Ramos (cell line): ENCODE measurements at regions not wholly inside any gene's neighbourhood (a gene's known extent, or its start where the extent isn't known, plus 50 kb on each side); places are given as distances from the start of the nearest gene placed in this dataset.
"Not testable (repeated sequence)": the region's sequence is repeated elsewhere in the genome, so short reads cannot be mapped to it uniquely, and the experiment has no call there.

Experiments used
- in situ Hi-C: fragments of 300-500 bp; cut with MboI; formaldehyde crosslinking; loops from one replicate; pipeline ENCODE4 v1.14.3; 2022; ENCODE audit warnings: low sequenced_read_pairs; ENCODE audit not compliant: unreplicated experiment

DNA sequence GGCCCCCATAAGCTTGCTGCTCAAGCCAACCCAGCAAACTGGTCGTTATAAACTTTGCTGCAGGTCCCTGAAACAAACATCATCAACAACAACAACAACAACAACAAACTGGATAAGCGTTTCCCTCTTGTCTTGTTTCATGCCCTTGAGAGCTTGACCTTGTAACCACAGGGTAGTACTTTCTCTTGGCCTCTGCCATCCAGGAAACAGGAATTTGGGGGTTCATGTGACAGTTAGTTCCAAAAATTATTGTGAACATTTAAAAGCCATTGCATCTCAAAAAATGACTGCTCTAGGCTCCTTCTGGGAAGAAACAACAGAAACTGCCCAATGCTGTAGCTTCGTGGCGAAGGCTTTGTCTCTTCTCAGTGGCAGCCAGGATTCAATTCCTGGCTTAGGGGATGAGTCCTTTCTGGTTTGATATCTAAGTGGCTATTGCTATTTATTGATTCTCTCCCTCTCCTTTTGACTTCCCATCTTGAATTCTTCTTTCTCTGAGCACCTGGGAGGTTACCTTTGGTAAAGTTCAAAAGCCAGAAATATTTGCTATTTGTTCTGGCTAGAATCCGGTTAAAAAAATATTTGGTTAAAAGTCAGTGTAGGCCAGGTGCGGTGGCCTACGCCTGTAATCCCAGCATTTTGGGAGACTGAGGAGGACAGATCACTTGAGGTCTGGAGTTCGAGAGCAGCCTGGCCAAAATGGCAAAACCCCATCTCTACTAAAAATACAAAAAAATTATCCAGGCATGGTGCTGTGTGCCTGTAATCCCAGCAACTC, 52.0 kb upstream of the CPM start:
- in situ Hi-C loops = no loop called here

DNA sequence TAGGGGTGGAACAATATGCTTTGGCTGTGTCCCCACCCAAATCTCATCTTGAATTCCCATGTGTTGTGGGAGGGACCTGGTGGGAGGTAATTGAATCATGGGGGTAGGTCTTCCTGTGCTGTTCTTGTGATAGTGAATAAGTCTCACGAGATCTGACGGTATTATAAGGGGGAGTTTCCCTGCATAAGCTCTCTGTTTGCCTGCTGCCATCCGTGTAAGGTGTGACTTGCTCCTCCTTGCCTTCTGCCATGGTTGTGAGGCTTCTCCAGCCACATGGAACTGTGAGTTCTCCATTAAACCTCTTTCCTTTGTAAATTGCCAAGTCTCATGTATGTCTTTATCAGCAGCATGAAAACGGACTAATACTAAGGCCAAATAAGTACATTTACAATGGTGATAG, 64.6 kb upstream of the CPM start:
- in situ Hi-C loops = not testable (repeated sequence)

DNA sequence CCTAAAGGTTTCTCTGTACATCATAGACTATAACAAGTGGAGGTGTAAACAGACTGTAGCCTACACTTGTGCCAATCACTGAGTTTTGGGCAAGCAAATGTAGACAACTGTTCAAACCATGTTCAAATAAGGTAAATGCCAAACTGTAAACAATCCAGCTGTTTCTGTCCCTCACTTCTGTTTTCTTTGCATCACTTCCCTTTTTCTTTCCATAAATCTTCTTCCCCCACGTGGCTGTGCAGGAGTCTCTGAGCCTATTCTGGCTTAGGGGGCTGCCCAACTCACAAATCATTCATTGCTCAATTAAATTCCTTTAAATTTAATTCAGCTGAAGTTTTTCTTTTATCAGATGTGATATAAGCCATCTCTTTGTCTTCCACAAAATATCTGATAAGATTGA, 65.1 kb upstream of the CPM start:
- in situ Hi-C loops = no loop called here

DNA sequence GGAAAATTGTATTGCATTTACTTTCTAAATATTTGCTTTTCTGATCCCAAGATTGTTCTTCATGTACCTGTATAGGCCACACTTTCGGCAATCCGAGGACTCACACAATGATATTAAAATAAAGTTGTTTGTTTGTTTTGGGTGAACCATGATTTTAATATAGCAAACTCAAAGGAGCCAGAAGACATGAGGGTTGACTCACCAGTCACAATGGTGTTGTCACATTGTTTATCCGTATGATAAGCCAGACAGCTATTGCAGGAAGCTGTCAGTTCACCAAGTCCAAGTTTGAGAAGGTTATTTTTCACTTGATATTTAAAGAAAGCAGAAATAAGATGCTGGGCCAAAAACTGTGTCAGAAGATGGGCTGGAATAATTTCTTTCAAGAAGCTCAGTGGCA, 67.1 kb upstream of the CPM start:
- in situ Hi-C loops = no loop called here

DNA sequence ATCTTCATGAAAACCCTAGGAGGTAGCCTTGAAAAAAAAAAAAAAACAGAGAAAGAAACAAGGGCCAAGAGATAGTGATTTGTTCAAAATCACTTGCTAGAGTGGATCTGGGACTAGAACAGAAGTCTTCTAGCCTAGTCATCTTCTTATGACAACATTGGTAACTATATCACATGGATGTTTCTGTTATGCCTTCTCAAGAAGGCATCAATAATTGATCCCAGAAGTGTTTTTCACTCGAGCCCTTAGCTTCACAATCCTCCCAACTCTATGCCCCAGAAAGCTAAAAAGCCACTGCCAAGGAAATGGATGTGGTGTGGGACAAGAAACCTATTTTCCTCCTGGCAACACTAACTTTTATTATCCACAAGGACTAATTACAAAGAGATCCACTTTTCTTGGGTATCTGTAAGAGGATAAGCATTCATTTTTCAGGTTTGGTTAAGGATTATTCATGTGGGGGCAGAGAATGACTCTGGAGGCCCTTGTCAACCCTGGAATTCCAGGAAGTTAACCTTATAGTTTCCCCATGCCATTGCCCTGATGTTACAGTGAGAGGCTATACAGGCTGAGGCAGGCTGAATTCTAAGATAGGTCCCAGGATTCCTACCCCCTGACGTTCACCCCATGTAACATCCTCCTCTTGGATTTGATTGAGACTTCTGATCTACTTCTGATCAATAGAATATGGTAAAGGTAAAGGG, 67.7 kb upstream of the CPM start:
- in situ Hi-C loops = no loop called here

DNA sequence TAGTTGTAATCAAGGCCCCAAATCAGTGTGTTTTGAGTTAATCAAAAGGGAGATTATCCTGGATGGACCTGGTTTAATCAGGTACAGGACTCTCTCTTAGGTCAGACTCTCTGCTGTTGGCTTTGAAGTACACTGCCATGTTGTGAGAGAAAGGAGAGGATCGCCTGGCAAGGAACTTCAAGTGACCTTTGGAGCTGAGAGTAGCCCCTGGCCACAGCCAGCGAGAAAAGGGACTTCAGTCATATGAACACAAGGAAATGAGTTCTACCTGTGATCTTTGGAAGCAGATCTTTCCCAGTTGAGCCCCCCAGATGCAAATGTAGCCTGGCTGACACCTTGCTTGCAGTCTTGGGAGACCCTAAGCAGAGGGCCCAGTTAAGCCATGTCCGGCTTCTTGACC, 68.3 kb upstream of the CPM start:
- in situ Hi-C loops = no loop called here

DNA sequence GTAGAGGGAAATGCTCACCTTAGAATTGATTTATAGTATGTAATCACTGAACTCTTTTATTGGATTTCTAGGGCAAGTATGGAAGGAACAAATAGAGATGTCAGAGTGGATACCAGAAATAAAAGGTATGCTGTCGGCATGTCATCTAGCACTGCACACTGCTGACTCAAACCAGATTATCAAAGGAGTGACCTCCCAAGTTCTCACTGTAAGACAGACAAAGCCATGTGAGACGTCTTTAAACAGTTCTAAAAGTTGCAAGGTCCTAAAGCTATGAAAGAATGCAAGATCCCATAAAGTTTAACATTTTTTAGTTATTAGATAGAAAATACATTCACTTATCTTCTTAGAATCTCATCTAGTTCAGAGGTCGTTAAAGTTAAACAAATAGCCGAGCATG, 70.0 kb upstream of the CPM start:
- in situ Hi-C loops = no loop called here

DNA sequence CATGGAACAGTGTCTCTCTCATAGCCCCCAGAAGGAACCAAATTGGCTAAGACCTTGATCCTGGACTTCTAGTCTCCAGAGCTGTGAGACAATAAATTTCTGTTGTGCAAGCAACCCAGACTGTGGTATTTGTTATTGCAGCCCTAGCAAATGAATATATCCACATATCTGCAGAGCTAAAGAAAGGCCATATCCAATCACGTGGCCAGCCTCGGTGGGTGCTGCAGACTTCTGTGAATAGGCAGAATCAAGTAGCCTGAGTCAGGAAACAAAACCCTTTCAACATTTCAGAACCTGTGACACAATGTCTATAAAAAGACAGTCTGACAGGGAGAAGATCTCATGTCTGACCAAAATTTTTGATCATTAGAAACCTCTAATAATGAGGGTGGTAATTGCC, 71.0 kb upstream of the CPM start:
- in situ Hi-C loops = no loop called here

DNA sequence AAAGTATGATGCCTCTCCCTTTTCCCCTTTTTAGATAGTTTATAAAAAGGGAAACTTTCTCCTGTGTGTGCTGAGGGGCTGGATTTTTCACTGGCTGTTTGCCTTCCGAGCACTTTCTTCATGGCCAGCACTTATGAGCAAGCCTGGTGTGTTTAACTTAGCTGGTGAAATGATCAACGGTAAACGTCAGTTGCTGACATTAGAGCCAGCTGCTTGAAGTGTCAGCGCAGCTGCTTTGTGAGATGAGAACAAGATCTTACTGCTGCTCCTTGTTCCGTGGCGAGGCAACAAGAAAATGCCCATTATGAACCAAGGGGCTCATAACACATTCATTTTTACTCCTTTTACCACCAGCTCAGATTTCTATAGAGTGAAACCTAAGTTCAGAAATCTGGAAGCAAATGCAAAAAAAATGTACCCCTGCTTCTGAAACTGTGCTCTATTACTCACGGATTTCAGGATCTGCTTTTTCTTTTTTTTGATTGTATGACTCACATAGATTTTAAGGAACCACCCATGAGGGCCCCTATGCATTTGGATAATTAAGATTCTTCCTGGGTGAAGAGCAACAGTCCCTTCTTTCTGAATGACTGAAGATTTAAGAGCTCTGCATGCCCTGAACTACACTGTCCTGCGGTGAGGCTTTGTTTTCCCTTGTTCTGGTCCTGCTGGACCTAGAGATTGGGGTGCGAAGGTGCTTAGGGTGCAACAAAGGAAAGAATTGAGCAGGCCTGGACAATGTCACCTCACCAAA, 74.3 kb upstream of the CPM start:
- in situ Hi-C loops = no loop called here

DNA sequence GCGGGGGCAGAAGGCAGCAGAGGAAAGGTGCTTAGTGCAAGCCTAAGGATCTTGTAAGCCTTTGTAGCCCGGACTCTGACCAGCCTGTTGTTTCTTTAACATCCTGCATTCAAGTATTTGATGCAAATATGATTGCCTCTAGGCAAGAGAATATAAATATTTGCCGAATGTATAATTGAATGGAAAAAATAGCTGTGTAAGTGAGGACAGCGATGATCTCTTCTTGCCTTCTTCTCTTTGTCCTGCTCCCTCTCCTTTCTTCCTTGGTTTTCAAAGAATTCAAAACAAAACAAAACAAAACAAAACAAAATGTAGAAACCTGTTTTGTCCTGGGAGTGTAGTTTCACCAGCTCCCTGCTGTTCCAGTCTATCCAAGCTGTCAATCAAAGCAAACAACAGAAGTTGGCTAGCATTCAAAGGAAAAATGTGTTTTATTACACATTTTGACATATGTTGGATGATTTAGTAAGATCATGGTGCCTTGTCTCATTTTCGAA, 74.9 kb upstream of the CPM start:
- in situ Hi-C loops = no loop called here

DNA sequence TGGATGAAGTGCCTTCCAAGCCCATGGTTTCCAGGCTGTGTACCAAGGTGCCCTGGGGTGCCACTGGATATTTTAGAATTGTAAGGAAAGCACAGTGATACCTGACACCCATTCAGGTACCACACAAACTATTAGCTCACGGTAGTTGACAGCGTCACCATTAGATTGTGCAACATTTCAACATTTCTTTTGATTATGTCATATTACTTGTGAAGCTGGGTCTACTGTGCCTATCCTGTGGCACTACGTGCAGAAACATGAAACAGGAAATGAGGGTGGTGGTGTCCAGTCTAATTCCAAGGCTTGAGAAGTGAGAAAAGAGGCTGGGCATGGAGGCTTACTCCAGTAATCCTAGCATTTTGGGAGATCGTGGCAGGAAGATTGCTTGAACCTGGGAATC, 75.5 kb upstream of the CPM start:
- in situ Hi-C loops = no loop called here

DNA sequence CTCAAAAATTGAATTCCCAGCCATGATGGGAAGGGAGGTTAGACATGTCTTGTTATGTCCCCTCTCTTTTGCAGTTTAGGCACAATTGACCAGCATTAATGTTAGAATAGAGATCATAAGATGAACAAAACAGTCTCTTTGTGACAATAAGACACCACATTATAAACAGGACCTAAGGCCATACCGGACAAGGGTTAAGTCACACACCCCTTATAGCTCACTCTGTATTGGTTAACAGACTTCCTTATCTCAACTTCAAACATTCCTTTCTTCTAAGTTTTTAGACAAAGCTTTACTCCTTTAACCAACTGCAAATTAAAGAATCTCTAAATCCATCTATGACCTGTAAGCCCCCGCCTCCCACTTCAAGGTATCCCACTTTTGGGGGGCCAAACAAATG, 81.1 kb upstream of the CPM start:
- in situ Hi-C loops = no loop called here

DNA sequence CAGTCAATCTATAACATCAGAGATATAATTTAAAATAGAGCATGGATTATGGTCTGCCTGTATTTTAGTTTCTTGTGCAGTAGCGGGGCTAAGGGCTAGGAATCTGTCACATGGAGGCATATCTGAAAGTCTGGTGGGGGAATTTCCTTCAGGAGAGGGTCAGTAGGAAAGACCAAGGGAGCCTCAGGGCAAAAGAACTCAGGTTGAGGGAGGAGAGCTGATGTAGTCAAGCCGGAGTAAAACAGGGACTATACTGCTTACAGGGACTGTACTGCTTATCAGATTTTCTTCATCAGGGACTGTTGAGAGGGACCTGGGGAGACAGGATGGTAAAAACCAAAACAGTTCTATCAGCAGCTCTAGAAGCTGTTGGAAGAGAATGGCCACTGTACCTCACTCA, 82.0 kb upstream of the CPM start:
- in situ Hi-C loops = no loop called here

DNA sequence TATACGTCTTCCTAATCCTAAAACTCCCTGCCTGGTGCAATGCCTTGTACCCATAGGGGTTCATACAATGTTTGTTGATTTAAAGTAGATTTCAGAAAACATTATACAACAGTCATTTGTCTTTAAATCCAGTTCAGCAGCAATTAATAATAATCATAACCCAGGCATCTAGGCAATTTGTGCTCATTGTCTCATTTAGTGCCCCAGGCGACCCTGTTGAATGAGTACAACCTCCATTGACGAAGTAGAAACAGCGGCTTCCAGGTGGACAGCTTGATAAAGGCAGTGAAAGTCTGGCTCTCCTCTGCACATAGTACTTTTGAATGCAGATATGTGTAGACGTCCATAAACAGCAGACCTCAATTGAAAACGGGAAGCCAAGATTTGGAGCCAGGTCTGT, 82.9 kb upstream of the CPM start:
- in situ Hi-C loops = no loop called here

DNA sequence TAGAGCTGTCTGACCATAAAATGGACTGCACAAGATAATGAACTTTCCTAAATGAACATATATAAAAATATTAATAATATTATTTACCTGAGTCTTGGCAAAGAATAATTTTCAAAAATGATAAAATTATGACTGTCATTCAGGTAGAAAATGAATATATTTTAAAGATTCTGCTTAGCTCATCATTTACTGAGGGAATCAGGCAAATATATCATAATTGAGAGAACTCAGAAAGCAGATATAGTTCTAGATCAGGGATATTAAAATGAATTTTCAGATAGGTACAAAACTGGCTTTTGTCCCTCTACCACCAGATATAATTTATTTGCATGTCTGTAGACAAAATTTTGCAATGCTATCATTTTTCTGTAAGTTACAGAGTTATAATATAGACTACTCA, 86.1 kb upstream of the CPM start:
- in situ Hi-C loops = no loop called here

DNA sequence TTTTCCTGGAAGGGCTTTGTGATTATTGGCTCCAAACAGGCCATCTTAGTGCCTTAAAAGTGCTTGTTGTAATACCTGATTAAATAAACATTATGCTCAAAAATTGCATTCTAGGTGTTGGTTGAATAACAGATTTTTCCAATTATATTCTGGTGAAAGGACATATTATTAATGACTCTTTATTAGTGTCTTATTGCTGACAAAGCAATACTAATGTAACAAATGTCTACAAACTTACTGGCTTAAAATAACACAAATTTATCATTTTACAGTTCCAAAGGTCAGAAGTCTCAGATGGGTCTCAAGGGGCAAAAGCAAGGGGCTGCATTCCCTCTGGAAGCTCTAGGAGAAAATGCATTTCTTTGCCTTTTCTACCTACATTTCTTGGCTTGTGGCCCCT, 86.9 kb upstream of the CPM start:
- in situ Hi-C loops = no loop called here

DNA sequence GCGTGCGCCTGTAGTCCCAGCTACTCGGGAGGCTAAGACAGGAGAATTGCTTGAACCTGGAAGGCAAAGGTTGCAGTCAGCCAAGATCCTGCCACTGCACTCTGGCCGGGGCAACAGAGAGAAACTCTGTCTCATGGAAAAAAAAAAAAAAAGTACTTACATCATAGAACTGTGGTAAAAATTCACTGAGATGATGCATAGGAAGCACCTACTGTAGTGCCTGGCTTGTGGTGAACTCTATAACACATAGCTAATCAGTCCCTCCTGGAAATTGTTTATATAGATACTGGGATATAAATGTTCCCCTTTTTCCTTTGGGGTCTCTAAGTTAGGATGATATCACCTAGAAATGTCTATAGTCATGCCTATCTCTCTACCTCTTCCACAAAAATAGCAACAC, 89.7 kb upstream of the CPM start:
- in situ Hi-C loops = no loop called here

DNA sequence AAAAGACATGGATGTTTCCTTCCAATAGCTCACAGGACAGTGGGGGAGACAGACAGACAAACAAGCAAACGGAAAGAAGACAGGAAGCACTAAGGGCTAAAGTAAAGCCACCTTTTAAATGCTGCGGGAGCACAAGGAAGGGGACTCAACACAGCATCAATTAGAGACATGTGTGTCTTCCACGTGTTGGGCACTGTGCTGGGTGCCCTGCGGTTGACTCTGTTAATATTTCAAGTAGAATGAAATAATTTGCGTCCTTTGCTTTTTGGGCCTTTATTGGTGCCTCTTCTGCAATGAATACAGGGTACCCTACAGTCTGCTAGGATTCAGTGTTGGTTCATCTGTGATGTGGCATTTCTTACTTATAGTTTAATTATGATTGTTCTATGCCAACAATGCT, 90.9 kb upstream of the CPM start:
- in situ Hi-C loops = no loop called here

DNA sequence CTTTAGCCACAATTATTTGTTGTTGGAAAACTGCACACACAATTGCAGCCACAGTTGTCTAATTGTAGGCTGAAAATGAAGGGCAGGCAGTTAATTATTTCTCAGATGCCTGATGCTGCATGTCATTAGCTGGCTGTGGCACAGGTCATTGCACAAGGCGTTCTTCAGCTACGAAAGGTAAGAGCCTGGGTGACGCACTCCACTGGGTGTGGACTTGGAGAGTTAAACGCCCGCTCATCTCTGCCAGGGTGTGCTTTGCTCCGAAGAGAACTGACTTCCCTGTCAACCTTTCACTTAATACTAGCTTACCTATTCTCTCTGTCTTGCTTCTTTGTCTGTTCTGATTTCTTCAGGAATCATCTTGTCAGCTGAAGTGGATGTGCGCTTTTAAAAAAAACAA, 91.4 kb upstream of the CPM start:
- in situ Hi-C loops = no loop called here

DNA sequence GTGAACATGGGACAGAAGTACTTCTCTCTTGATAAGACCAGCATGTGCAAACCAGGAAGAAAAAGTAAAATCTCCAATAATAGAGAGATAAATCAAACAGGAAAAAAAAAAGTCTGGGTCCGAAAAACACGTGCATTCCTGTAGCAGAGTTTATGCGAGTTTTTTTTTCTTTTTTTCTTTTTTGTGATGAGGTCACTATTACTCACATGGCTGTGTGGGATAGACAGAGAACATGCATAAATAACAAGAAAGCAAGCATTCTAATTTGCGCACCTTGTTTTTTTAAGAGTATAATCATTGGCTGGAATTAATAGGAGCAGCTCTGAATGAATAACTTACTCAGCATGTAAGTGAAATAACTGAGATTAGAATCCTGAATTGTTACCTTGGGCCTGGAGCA, 91.9 kb upstream of the CPM start:
- in situ Hi-C loops = no loop called here

DNA sequence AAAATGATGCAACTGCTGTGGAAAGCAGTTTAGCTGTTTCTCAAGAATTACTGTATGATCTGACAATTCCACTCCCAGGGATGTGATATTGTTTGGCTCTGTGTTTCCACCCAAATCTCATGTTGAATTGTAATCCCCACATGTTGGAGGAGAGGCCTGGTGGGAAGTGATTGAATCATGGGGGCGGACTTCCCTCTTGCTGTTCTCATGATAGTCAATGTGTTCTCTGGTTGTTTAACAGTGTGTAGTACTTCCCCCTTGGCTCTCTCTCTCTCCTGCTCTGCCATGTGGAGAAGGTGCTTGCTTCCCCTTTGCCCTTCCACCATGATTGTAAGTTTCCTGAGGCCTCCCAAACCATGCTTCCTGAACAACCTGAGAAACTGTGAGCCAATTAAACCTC, 93.4 kb upstream of the CPM start:
- in situ Hi-C loops = no loop called here
